ENCODE measurements at regions not wholly inside any gene's neighbourhood (a gene's known extent, or its start where the extent isn't known, plus 50 kb on each side); places are given as distances from the start of the nearest gene placed in this dataset.
"Not testable (repeated sequence)": the region's sequence is repeated elsewhere in the genome, so short reads cannot be mapped to it uniquely, and the experiment has no call there.

- DNase-seq (ENCODE audit: low read depth), result not testable (repeated sequence)
Observed at GRCh38 chr3:195970873-195971272, 62.5 kb upstream of the TNK2 start.

- DNase-seq (ENCODE audit: low read depth), result not testable (repeated sequence)
Observed at GRCh38 chr3:195969838-195970776, 61.8 kb upstream of the TNK2 start.

GRCh38 chr3:195969341-195969740 is 61.0 kb upstream of the TNK2 start:
- DNase-seq (ENCODE audit: low read depth), result not testable (repeated sequence)

GRCh38 chr3:195968104-195968503 is 59.8 kb upstream of the TNK2 start:
- not testable (repeated sequence) for DNase-seq (ENCODE audit: low read depth)

- not testable (repeated sequence) for DNase-seq (ENCODE audit: low read depth)
Observed at GRCh38 chr3:195967387-195967720, 59.0 kb upstream of the TNK2 start.

- not testable (repeated sequence) for DNase-seq (ENCODE audit: low read depth)
Observed at GRCh38 chr3:195966563-195967386, 58.4 kb upstream of the TNK2 start.

- not testable (repeated sequence) for DNase-seq (ENCODE audit: low read depth)
Observed at GRCh38 chr3:195965217-195965616, 56.9 kb upstream of the TNK2 start.

GRCh38 chr3:195964318-195965107 is 56.2 kb upstream of the TNK2 start:
- DNase-seq (ENCODE audit: low read depth), result not testable (repeated sequence)

- DNase-seq (ENCODE audit: low read depth), result not testable (repeated sequence)
Observed at GRCh38 chr3:195962222-195962621, 53.9 kb upstream of the TNK2 start.

GRCh38 chr3:195960971-195961775 is 52.8 kb upstream of the TNK2 start:
- peak; percentile 5 for DNase-seq (ENCODE audit: low read depth)

- not testable (repeated sequence) for DNase-seq (ENCODE audit: low read depth)
Observed at GRCh38 chr3:195960164-195960563, 51.8 kb upstream of the TNK2 start.

GRCh38 chr3:195959367-195960157 is 51.2 kb upstream of the TNK2 start:
- not testable (repeated sequence) for DNase-seq (ENCODE audit: low read depth)

- not testable (repeated sequence) for DNase-seq (ENCODE audit: low read depth)
Observed at GRCh38 chr3:195958736-195959135, 50.4 kb upstream of the TNK2 start.
